HCT116 (cell line): ENCODE measurements at regions not wholly inside any gene's neighbourhood (a gene's known extent, or its start where the extent isn't known, plus 50 kb on each side); places are given as distances from the start of the nearest gene placed in this dataset.

Experiments
- ATAC-seq: fragments of 200-7000 bp; cut with Tn5 transposase; 2 replicates; pipeline ENCODE4 v1.9.1; 2020; ENCODE audit warnings: mild to moderate bottlenecking, moderate library complexity
- BruUV-seq: library from RNA; stranded (reverse); fragments of 400-500 nt; replicated peaks from 2 replicates; lab custom pipeline; 2021; lab: Mats Ljungman, UMichigan
- CTCF ChIA-PET: fragments of 300-600 bp; sonication (Branson Sonifier 250); formaldehyde crosslinking; loops from one replicate; lab custom pipeline; 2021; ENCODE audit warnings: antibody characterized with exemption; lab: Charles Lee
- POLR2A ChIA-PET: fragments of 300-600, 350-600 bp; sonication (Branson Sonifier 250); formaldehyde crosslinking; loops from one replicate; lab custom pipeline; 2021; ENCODE audit warnings: antibody characterized with exemption; lab: Charles Lee
- RAD21 ChIA-PET, 2 experiments: fragments of 300-600 bp; sonication (Branson Sonifier 250); formaldehyde crosslinking; loops; one replicate each; lab custom pipeline; 2023; ENCODE audit warnings: low total read pairs in 2 of 2; ENCODE audit not compliant: uncharacterized antibody in 2 of 2, unreplicated experiment in 2 of 2, low non-redundant PET in 1 of 2; lab: Charles Lee
- DNase-seq: peaks from one replicate; pipeline ENCODE4 v3.0.0-alpha.2; 2010; ENCODE audit warnings: low read depth, low spot score
- H2AFZ ChIP-seq: fragments of 200-600 bp; shearing (Covaris generic), sonication (generic); 2 replicates; pipeline ENCODE4 v1.6.1; 2017; ENCODE audit warnings: low read depth, mixed run types, mixed read lengths, antibody characterized with exemption, low read length; ENCODE audit not compliant: poor library complexity, severe bottlenecking
- H3K27ac ChIP-seq: 2 replicates; pipeline ENCODE4 v1.5.1; 2012; ENCODE audit warnings: low read depth, low read length
- H3K27me3 ChIP-seq: fragments of 200-600 bp; sonication (generic); 2 replicates; pipeline ENCODE4 v1.6.1; 2016; ENCODE audit warnings: mixed run types, low read length, mixed read lengths; ENCODE audit not compliant: insufficient read depth
- H3K36me3 ChIP-seq, 2 experiments: fragments of 200-500 bp in 1 of 2; fragments of 200-600 bp in 1 of 2; sonication (Bioruptor generic) in 1 of 2; sonication (generic) in 1 of 2; 2 replicates each; pipeline versions ENCODE4 v1.5.1 to v1.6.1; 2014 to 2016; ENCODE audit warnings: low read length in 2 of 2, inconsistent platforms in 1 of 2, mixed read lengths in 1 of 2, mixed run types in 1 of 2; ENCODE audit not compliant: insufficient read depth in 2 of 2, control insufficient read depth in 1 of 2
- H3K4me1 ChIP-seq, 2 experiments: fragments of 200-600 bp in 1 of 2; sonication (generic) in 1 of 2; 2 replicates each; pipeline versions ENCODE4 v1.5.1 to v1.6.1; 2012 to 2017; ENCODE audit warnings: low read length in 2 of 2, inconsistent platforms in 1 of 2, mild to moderate bottlenecking in 1 of 2, mixed read lengths in 1 of 2, mixed run types in 1 of 2, moderate library complexity in 1 of 2; ENCODE audit not compliant: insufficient read depth in 2 of 2, control insufficient read depth in 1 of 2
- H3K4me2 ChIP-seq: fragments of 200-600 bp; sonication (generic); 2 replicates; pipeline ENCODE4 v1.6.1; 2017; ENCODE audit warnings: mixed run types, low read length, mixed read lengths
- H3K4me3 ChIP-seq, 2 experiments: fragments of 200-600 bp in 1 of 2; sonication (generic) in 1 of 2; replicated peaks in 1 of 2; 2 replicates each; pipeline ENCODE4 v1.5.1; 2011 to 2016; ENCODE audit warnings: low read length in 2 of 2, control low read depth in 1 of 2, low read depth in 1 of 2, mild to moderate bottlenecking in 1 of 2, mixed read lengths in 1 of 2, mixed run types in 1 of 2
- H3K79me2 ChIP-seq: fragments of 200-600 bp; sonication (generic); 2 replicates; pipeline ENCODE4 v1.6.1; 2017; ENCODE audit warnings: mild to moderate bottlenecking, mixed run types, low read length, moderate library complexity, mixed read lengths; ENCODE audit not compliant: insufficient read depth
- H3K9ac ChIP-seq: fragments of 200-600 bp; sonication (generic); 2 replicates; pipeline ENCODE4 v1.6.1; 2016; ENCODE audit warnings: low read length, mixed read lengths
- H3K9me2 ChIP-seq: fragments of 200-600 bp; sonication (generic), shearing (Covaris generic); 2 replicates; pipeline ENCODE4 v1.6.1; 2017; ENCODE audit warnings: mixed run types, mild to moderate bottlenecking, moderate library complexity; ENCODE audit not compliant: insufficient read depth
- H3K9me3 ChIP-seq, 2 experiments: fragments of 200-500 bp in 1 of 2; fragments of 200-600 bp in 1 of 2; sonication (Bioruptor generic) in 1 of 2; sonication (generic) in 1 of 2; 2 replicates each; pipeline ENCODE4 v1.6.1; 2014 to 2017; ENCODE audit warnings: low read length in 2 of 2, mixed read lengths in 2 of 2, inconsistent platforms in 1 of 2, low read depth in 1 of 2, mild to moderate bottlenecking in 1 of 2, mixed run types in 1 of 2, moderate library complexity in 1 of 2; ENCODE audit not compliant: control insufficient read depth in 1 of 2, insufficient read depth in 1 of 2
- H4K20me1 ChIP-seq: fragments of 200-600 bp; sonication (generic), shearing (Covaris generic); 2 replicates; pipeline ENCODE4 v1.6.1; 2017; ENCODE audit warnings: mixed run types, mild to moderate bottlenecking, moderate library complexity; ENCODE audit not compliant: insufficient read depth
- CBX3 ChIP-seq: IDR thresholded peaks from 2 replicates; pipeline ENCODE4 v1.6.1; 2012; ENCODE audit warnings: low read depth
- CEBPB ChIP-seq: IDR thresholded peaks from 2 replicates; pipeline ENCODE4 v1.6.1; 2012; ENCODE audit warnings: low read depth
- EGR1 ChIP-seq: IDR thresholded peaks from 2 replicates; pipeline ENCODE4 v1.6.1; 2012; ENCODE audit warnings: low read depth
- EZH2 ChIP-seq: fragments of 200-600 bp; sonication (generic); IDR thresholded peaks from 2 replicates; pipeline ENCODE4 v1.6.1; 2017; ENCODE audit warnings: antibody characterized with exemption, mixed run types
- EZH2phosphoT487 ChIP-seq: fragments of 200-600 bp; IDR thresholded peaks from 2 replicates; pipeline ENCODE4 v1.6.1; 2018; ENCODE audit warnings: antibody characterized with exemption, borderline replicate concordance
- FOSL1 ChIP-seq: IDR thresholded peaks from 2 replicates; pipeline ENCODE4 v1.6.1; 2012; ENCODE audit warnings: low read depth
- JUND ChIP-seq: IDR thresholded peaks from 2 replicates; pipeline ENCODE4 v1.6.1; 2012
- MAX ChIP-seq: IDR thresholded peaks from 2 replicates; pipeline ENCODE4 v1.6.1; 2012
- POLR2AphosphoS5 ChIP-seq: IDR thresholded peaks from 2 replicates; pipeline ENCODE4 v1.6.1; 2011; ENCODE audit warnings: mild to moderate bottlenecking, low read depth, low read length, moderate library complexity
- RAD21 ChIP-seq: IDR thresholded peaks from 2 replicates; pipeline ENCODE4 v1.6.1; 2012; ENCODE audit warnings: low read depth, mild to moderate bottlenecking
- SIN3A ChIP-seq: IDR thresholded peaks from 2 replicates; pipeline ENCODE4 v1.6.1; 2012; ENCODE audit warnings: low read depth
- SP1 ChIP-seq: IDR thresholded peaks from 2 replicates; pipeline ENCODE4 v1.6.1; 2012; ENCODE audit warnings: low read depth
- SRF ChIP-seq: IDR thresholded peaks from 2 replicates; pipeline ENCODE4 v1.6.1; 2012; ENCODE audit warnings: low read depth
- TCF7L2 ChIP-seq: IDR thresholded peaks from 2 replicates; pipeline ENCODE4 v1.7.0; 2011; ENCODE audit warnings: borderline replicate concordance, inconsistent platforms; ENCODE audit not compliant: insufficient read depth, insufficient read length; ENCODE audit errors: extremely low read depth
- YY1 ChIP-seq: IDR thresholded peaks from 2 replicates; pipeline ENCODE4 v1.6.1; 2011; ENCODE audit warnings: low read length, low read depth, moderate library complexity, mild to moderate bottlenecking; ENCODE audit not compliant: insufficient replicate concordance; ENCODE audit errors: extremely low read depth
- ZBTB33 ChIP-seq: IDR thresholded peaks from 2 replicates; pipeline ENCODE4 v1.6.1; 2011; ENCODE audit warnings: mild to moderate bottlenecking, low read length, moderate library complexity; ENCODE audit not compliant: insufficient replicate concordance; ENCODE audit errors: extremely low read depth
- ZFX ChIP-seq: fragments of 450-650 bp; IDR thresholded peaks from 2 replicates; pipeline ENCODE4 v1.6.1; 2017
- ZNF274 ChIP-seq: fragments of 200-500 bp; sonication (Bioruptor generic); IDR thresholded peaks from 2 replicates; pipeline ENCODE4 v1.6.1; 2014; ENCODE audit warnings: mild to moderate bottlenecking, low read depth, low read length, inconsistent platforms
- intact Hi-C: fragments of 100-400 bp; cut with micrococcal nuclease; formaldehyde crosslinking; loops from 2 replicates; pipeline ENCODE4 v1.10.0; 2022
- TF ChIP-seq, protein P1 (sequence below): IDR thresholded peaks from 2 replicates; pipeline ENCODE4 v1.6.1; 2012
- TF ChIP-seq, protein P2 (sequence below), 3 experiments: fragments of 200-600 bp in 1 of 3; sonication (generic) in 1 of 3; IDR thresholded peaks in 2 of 3; conservative IDR thresholded peaks in 1 of 3; 2 replicates each; pipeline ENCODE4 v1.5.1; 2012 to 2017; ENCODE audit warnings: low read depth in 2 of 3, low read length in 2 of 3, antibody characterized with exemption in 1 of 3, borderline replicate concordance in 1 of 3, control low read depth in 1 of 3, mild to moderate bottlenecking in 1 of 3, mixed read lengths in 1 of 3, mixed run types in 1 of 3, moderate library complexity in 1 of 3; ENCODE audit not compliant: insufficient read depth in 1 of 3

- H3K9me3 ChIP-seq, result no peaks in the 10 kb centered on the region
- intact Hi-C loops, result no loop called here
- H3K4me1 ChIP-seq, result no peaks in the 10 kb centered on the region
- no peaks in the 10 kb centered on the region for H4K20me1 ChIP-seq
- H3K4me3 ChIP-seq, result no peak overlapping the region
- ChIA-PET RAD21 (no interaction called here), POLR2A (no interaction called here), CTCF (no interaction called here)
- peaks cover 15% of the 10 kb centered on the region for H3K27me3 ChIP-seq
- H2AFZ ChIP-seq, result no peak overlapping the region
- H3K9me2 ChIP-seq, result no peaks in the 10 kb centered on the region
- no peak overlapping the region for H3K9ac ChIP-seq
- ATAC-seq (no peak), DNase-seq (no peak)
- H3K36me3 ChIP-seq, result no peaks in the 10 kb centered on the region
- H3K79me2 ChIP-seq, result no peaks in the 10 kb centered on the region
- TF ChIP-seq EZH2phosphoT487 (no peak), SP1 (no peak), POLR2AphosphoS5 (no peak), MAX (no peak), ZFX (no peak), YY1 (no peak), RAD21 (no peak), JUND (no peak), CEBPB (no peak), SRF (no peak), ZNF274 (no peak), TCF7L2 (no peak), ZBTB33 (no peak), EZH2 (no peak), EGR1 (no peak), CBX3 (no peak), SIN3A (no peak), FOSL1 (no peak)
- TF ChIP-seq, protein P1, sequence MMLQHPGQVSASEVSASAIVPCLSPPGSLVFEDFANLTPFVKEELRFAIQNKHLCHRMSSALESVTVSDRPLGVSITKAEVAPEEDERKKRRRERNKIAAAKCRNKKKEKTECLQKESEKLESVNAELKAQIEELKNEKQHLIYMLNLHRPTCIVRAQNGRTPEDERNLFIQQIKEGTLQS, result no peak
- TF ChIP-seq, protein P2, sequence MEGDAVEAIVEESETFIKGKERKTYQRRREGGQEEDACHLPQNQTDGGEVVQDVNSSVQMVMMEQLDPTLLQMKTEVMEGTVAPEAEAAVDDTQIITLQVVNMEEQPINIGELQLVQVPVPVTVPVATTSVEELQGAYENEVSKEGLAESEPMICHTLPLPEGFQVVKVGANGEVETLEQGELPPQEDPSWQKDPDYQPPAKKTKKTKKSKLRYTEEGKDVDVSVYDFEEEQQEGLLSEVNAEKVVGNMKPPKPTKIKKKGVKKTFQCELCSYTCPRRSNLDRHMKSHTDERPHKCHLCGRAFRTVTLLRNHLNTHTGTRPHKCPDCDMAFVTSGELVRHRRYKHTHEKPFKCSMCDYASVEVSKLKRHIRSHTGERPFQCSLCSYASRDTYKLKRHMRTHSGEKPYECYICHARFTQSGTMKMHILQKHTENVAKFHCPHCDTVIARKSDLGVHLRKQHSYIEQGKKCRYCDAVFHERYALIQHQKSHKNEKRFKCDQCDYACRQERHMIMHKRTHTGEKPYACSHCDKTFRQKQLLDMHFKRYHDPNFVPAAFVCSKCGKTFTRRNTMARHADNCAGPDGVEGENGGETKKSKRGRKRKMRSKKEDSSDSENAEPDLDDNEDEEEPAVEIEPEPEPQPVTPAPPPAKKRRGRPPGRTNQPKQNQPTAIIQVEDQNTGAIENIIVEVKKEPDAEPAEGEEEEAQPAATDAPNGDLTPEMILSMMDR (IDR thresholded peaks at IDR 0.05 in 2 of 3, conservative IDR thresholded peaks at IDR 0.05 in 1 of 3; ENCODE audit: borderline replicate concordance in 1 of 3, insufficient read depth in 1 of 3, low read depth in 2 of 3, low read length in 2 of 3), result no peak
- H3K27ac ChIP-seq, result no peak overlapping the region
- BruUV-seq, result no TSS peak
- no peak overlapping the region for H3K4me2 ChIP-seq
Observed at GRCh38 chr6:88366672-88367071, 200.5 kb upstream of the CNR1 start.
